ENCODE measurements at regions not wholly inside any gene's neighbourhood (a gene's known extent, or its start where the extent isn't known, plus 50 kb on each side); places are given as distances from the start of the nearest gene placed in this dataset.

- no peak overlapping the region for H2AFZ ChIP-seq (ENCODE audit: low read length)
- H3F3A ChIP-seq (ENCODE audit: low read length, unreplicated experiment) = no peaks in the 10 kb centered on the region
- no peaks in the 10 kb centered on the region for H3K36me3 ChIP-seq (ENCODE audit: low read depth, low read length)
- peaks cover 15% of the 10 kb centered on the region for H3K9me3 ChIP-seq (ENCODE audit: low read length)
- H4K20me1 ChIP-seq (ENCODE audit: low read length) = no peaks in the 10 kb centered on the region
- H3K4me3 ChIP-seq (ENCODE audit: low read length) = no peak overlapping the region
- no peaks in the 10 kb centered on the region for H3K79me2 ChIP-seq (ENCODE audit: low read length)
- intact Hi-C loops (cut with micrococcal nuclease) = no loop called here
- no peaks in the 10 kb centered on the region for H3K9me2 ChIP-seq (replicated peaks; ENCODE audit: low read length)
- no peak overlapping the region for H3K27ac ChIP-seq (ENCODE audit: low read length)
- POLR2A ChIA-PET (ENCODE audit: unreplicated experiment) = interaction anchor here (0.6 kb wide), 1 partner anchor 1742 kb away, joined by 5 read pairs; no protein-coding TSS in a partner anchor
- TF ChIP-seq EZH2 (IDR thresholded peaks at IDR 0.05; ENCODE audit: low read length, unreplicated experiment) (no peak), CTCF (conservative IDR thresholded peaks at IDR 0.05; ENCODE audit: low read depth, low read length) (no peak), EZH2phosphoT487 (IDR thresholded peaks at IDR 0.05; ENCODE audit: borderline replicate concordance, low read length) (no peak)
- no peaks in the 10 kb centered on the region for H3K27me3 ChIP-seq (ENCODE audit: low read length)
- no peaks in the 10 kb centered on the region for H3K4me1 ChIP-seq (ENCODE audit: insufficient read depth, low read length)
- DNase-seq (no peak), ATAC-seq (no peak)
- CTCF ChIA-PET = no interaction called here
- no peak overlapping the region for H3K9ac ChIP-seq (ENCODE audit: low read length)
- no peak overlapping the region for H3K4me2 ChIP-seq (ENCODE audit: low read length)
- no TSS peak for BruUV-seq (replicated peaks)
Measured at GRCh38 chr3:116512281-116512680, 67.0 kb upstream of the LSAMP start.

- DNase-seq (no peak), ATAC-seq (no peak)
- ChIA-PET CTCF (no interaction called here), POLR2A (ENCODE audit: unreplicated experiment) (no interaction called here)
- no peak overlapping the region for H3K27ac ChIP-seq (ENCODE audit: low read length)
- H3K79me2 ChIP-seq (ENCODE audit: low read length) = no peaks in the 10 kb centered on the region
- H3F3A ChIP-seq (ENCODE audit: low read length, unreplicated experiment) = no peaks in the 10 kb centered on the region
- H3K9me2 ChIP-seq (replicated peaks; ENCODE audit: low read length) = no peaks in the 10 kb centered on the region
- H3K4me2 ChIP-seq (ENCODE audit: low read length) = no peak overlapping the region
- H4K20me1 ChIP-seq (ENCODE audit: low read length) = no peaks in the 10 kb centered on the region
- H3K4me1 ChIP-seq (ENCODE audit: insufficient read depth, low read length) = no peaks in the 10 kb centered on the region
- no peak for TF ChIP-seq EZH2phosphoT487 (IDR thresholded peaks at IDR 0.05; ENCODE audit: borderline replicate concordance, low read length)
- no peak for TF ChIP-seq CTCF (conservative IDR thresholded peaks at IDR 0.05; ENCODE audit: low read depth, low read length)
- no peak for TF ChIP-seq EZH2 (IDR thresholded peaks at IDR 0.05; ENCODE audit: low read length, unreplicated experiment)
- H3K27me3 ChIP-seq (ENCODE audit: low read length) = no peaks in the 10 kb centered on the region
- no TSS peak for BruUV-seq (replicated peaks)
- no peak overlapping the region for H3K4me3 ChIP-seq (ENCODE audit: low read length)
- peaks cover 17% of the 10 kb centered on the region for H3K9me3 ChIP-seq (ENCODE audit: low read length)
- no peak overlapping the region for H2AFZ ChIP-seq (ENCODE audit: low read length)
- intact Hi-C loops (cut with micrococcal nuclease) = no loop called here
- no peaks in the 10 kb centered on the region for H3K36me3 ChIP-seq (ENCODE audit: low read depth, low read length)
- no peak overlapping the region for H3K9ac ChIP-seq (ENCODE audit: low read length)
Measured at GRCh38 chr3:116512931-116513330, 67.6 kb upstream of the LSAMP start.

GRCh38 chr3:116515973-116516372 is 70.7 kb upstream of the LSAMP start:
- Histone ChIP-seq H3K79me2 (ENCODE audit: low read length) (no peaks in the 10 kb centered on the region), H3K4me2 (ENCODE audit: low read length) (no peak overlapping the region), H3K9ac (ENCODE audit: low read length) (no peak overlapping the region), H3K27ac (ENCODE audit: low read length) (no peak overlapping the region), H3K27me3 (ENCODE audit: low read length) (no peaks in the 10 kb centered on the region), H3K9me3 (ENCODE audit: low read length) (peaks cover 12% of the 10 kb centered on the region), H3K4me1 (ENCODE audit: insufficient read depth, low read length) (no peaks in the 10 kb centered on the region), H3K36me3 (ENCODE audit: low read depth, low read length) (no peaks in the 10 kb centered on the region), H3F3A (ENCODE audit: low read length, unreplicated experiment) (no peaks in the 10 kb centered on the region), H4K20me1 (ENCODE audit: low read length) (no peaks in the 10 kb centered on the region), H3K4me3 (ENCODE audit: low read length) (no peak overlapping the region), H3K9me2 (replicated peaks; ENCODE audit: low read length) (no peaks in the 10 kb centered on the region), H2AFZ (ENCODE audit: low read length) (no peak overlapping the region)
- no peak for DNase-seq
- POLR2A ChIA-PET (ENCODE audit: unreplicated experiment) = no interaction called here
- TF ChIP-seq EZH2 (IDR thresholded peaks at IDR 0.05; ENCODE audit: low read length, unreplicated experiment) = no peak
- TF ChIP-seq EZH2phosphoT487 (IDR thresholded peaks at IDR 0.05; ENCODE audit: borderline replicate concordance, low read length) = no peak
- TF ChIP-seq CTCF (conservative IDR thresholded peaks at IDR 0.05; ENCODE audit: low read depth, low read length) = no peak
- no TSS peak for BruUV-seq (replicated peaks)
- ATAC-seq = no peak
- intact Hi-C loops (cut with micrococcal nuclease) = no loop called here
- CTCF ChIA-PET = no interaction called here
